Fibroblast of lung (primary cell): ENCODE measurements at regions not wholly inside any gene's neighbourhood (a gene's known extent, or its start where the extent isn't known, plus 50 kb on each side); places are given as distances from the start of the nearest gene placed in this dataset.

Source experiments
- DNase-seq, 2 donors: peaks; one replicate each; pipeline versions ENCODE4 v3.0.0 to v3.0.0-alpha.2; 2010; ENCODE audit warnings: low read depth in 2 of 2
- H2AFZ ChIP-seq: 2 replicates; pipeline ENCODE4 v1.5.1; 2012; ENCODE audit warnings: low read length, control low read depth, inconsistent platforms
- H3K27ac ChIP-seq: 2 replicates; pipeline ENCODE4 v1.5.1; 2011; ENCODE audit warnings: low read length, control low read depth; ENCODE audit not compliant: insufficient read depth
- H3K27me3 ChIP-seq: 2 replicates; pipeline ENCODE4 v1.5.1; 2011; ENCODE audit warnings: mild to moderate bottlenecking, low read length; ENCODE audit not compliant: control insufficient read depth, insufficient read depth
- H3K36me3 ChIP-seq: 2 replicates; pipeline ENCODE4 v1.5.1; 2011; ENCODE audit warnings: low read length; ENCODE audit not compliant: control insufficient read depth, insufficient read depth
- H3K4me1 ChIP-seq: 2 replicates; pipeline ENCODE4 v1.5.1; 2011; ENCODE audit warnings: low read length; ENCODE audit not compliant: control insufficient read depth, insufficient read depth; ENCODE audit errors: extremely low read depth
- H3K4me2 ChIP-seq: 2 replicates; pipeline ENCODE4 v1.5.1; 2011; ENCODE audit warnings: low read length, control low read depth; ENCODE audit not compliant: insufficient read depth; ENCODE audit errors: extremely low read depth
- H3K4me3 ChIP-seq, 4 experiments: fragments of 200-600 bp in 1 of 4; sonication (generic) in 1 of 4; replicated peaks in 1 of 4; 2 replicates each; pipeline ENCODE4 v1.5.1; 2011 to 2016; ENCODE audit warnings: low read length in 4 of 4, low read depth in 3 of 4, mild to moderate bottlenecking in 3 of 4, control low read depth in 2 of 4, inconsistent platforms in 1 of 4, mixed read lengths in 1 of 4; ENCODE audit not compliant: insufficient read depth in 1 of 4; ENCODE audit errors: control extremely low read depth in 1 of 4
- H3K79me2 ChIP-seq: 2 replicates; pipeline ENCODE4 v1.5.1; 2012; ENCODE audit warnings: mild to moderate bottlenecking, low read length, inconsistent platforms; ENCODE audit not compliant: control insufficient read depth, insufficient read depth
- H3K9ac ChIP-seq: 2 replicates; pipeline ENCODE4 v1.5.1; 2011; ENCODE audit warnings: mild to moderate bottlenecking, low read length, control low read depth; ENCODE audit not compliant: insufficient read depth
- H3K9me3 ChIP-seq: 2 replicates; pipeline ENCODE4 v1.5.1; 2012; ENCODE audit warnings: low read depth, low read length; ENCODE audit not compliant: control insufficient read depth, insufficient read depth
- H4K20me1 ChIP-seq: 2 replicates; pipeline ENCODE4 v1.5.1; 2011; ENCODE audit warnings: low read length; ENCODE audit not compliant: control insufficient read depth, insufficient read depth; ENCODE audit errors: extremely low read depth
- EZH2 ChIP-seq: IDR thresholded peaks from 2 replicates; pipeline ENCODE4 v1.5.1; 2012; ENCODE audit warnings: low read length, control low read depth, mild to moderate bottlenecking; ENCODE audit errors: missing control alignments
- TF ChIP-seq, protein P1 (sequence below), 2 donors: IDR thresholded peaks in 1 of 2; conservative IDR thresholded peaks in 1 of 2; 1 replicate in 1 of 2; 2 replicates in 1 of 2; pipeline ENCODE4 v1.5.1; 2011 to 2012; ENCODE audit warnings: low read length in 2 of 2, control low read depth in 1 of 2, inconsistent platforms in 1 of 2, low read depth in 1 of 2, mild to moderate bottlenecking in 1 of 2

GRCh38 chr19:30074741-30075715 lies 133.0 kb downstream of the URI1 start:
- no peaks in the 10 kb centered on the region for H3K79me2 ChIP-seq
- H3K9ac ChIP-seq: no peak overlapping the region
- H3K4me3 ChIP-seq: no peak overlapping the region
- H4K20me1 ChIP-seq: no peaks in the 10 kb centered on the region
- no peaks in the 10 kb centered on the region for H3K27me3 ChIP-seq
- H3K9me3 ChIP-seq: no peaks in the 10 kb centered on the region
- H3K4me1 ChIP-seq: no peaks in the 10 kb centered on the region
- H2AFZ ChIP-seq: no peak overlapping the region
- DNase-seq: peak in 1 of 2 donors; percentile 5
- H3K4me2 ChIP-seq: no peak overlapping the region
- H3K36me3 ChIP-seq: no peaks in the 10 kb centered on the region
- no peak overlapping the region for H3K27ac ChIP-seq
- TF ChIP-seq, protein P1, sequence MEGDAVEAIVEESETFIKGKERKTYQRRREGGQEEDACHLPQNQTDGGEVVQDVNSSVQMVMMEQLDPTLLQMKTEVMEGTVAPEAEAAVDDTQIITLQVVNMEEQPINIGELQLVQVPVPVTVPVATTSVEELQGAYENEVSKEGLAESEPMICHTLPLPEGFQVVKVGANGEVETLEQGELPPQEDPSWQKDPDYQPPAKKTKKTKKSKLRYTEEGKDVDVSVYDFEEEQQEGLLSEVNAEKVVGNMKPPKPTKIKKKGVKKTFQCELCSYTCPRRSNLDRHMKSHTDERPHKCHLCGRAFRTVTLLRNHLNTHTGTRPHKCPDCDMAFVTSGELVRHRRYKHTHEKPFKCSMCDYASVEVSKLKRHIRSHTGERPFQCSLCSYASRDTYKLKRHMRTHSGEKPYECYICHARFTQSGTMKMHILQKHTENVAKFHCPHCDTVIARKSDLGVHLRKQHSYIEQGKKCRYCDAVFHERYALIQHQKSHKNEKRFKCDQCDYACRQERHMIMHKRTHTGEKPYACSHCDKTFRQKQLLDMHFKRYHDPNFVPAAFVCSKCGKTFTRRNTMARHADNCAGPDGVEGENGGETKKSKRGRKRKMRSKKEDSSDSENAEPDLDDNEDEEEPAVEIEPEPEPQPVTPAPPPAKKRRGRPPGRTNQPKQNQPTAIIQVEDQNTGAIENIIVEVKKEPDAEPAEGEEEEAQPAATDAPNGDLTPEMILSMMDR (conservative IDR thresholded peaks at IDR 0.05 in 1 of 2, IDR thresholded peaks at IDR 0.05 in 1 of 2; ENCODE audit: low read depth in 1 of 2, low read length in 2 of 2): no peak
- no peak for TF ChIP-seq EZH2

DNA sequence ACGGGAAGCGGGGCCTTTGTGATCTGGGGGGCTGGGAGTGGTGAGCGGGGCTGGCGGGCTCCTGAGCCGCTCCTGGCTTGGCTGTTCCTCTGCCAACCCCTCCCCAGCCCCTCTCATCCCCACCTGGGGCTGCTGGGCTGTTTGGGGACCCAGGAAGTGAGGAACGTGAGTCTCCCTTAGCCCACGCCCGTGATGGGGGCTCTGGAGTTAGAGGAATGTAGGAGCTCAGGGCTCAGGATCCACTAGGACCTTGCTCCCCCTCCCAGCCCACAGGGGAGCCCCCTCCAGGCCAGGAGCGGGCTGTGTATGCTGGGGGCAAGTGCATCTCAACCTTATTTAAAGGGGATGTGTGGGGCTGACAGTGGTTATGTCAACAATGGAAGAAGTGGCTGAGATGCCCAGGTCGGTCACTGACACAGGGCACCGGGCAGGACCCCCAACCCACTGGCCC lies 134.1 kb downstream of the URI1 start:
- no peaks in the 10 kb centered on the region for H3K4me1 ChIP-seq
- H3K4me2 ChIP-seq: no peak overlapping the region
- H4K20me1 ChIP-seq: no peaks in the 10 kb centered on the region
- H3K27me3 ChIP-seq: no peaks in the 10 kb centered on the region
- H3K4me3 ChIP-seq: no peak overlapping the region
- no peak overlapping the region for H3K9ac ChIP-seq
- no peaks in the 10 kb centered on the region for H3K9me3 ChIP-seq
- TF ChIP-seq EZH2: no peak
- TF ChIP-seq, protein P1 (conservative IDR thresholded peaks at IDR 0.05 in 1 of 2, IDR thresholded peaks at IDR 0.05 in 1 of 2; ENCODE audit: low read depth in 1 of 2, low read length in 2 of 2): no peak
- DNase-seq: no peak
- no peaks in the 10 kb centered on the region for H3K79me2 ChIP-seq
- H3K27ac ChIP-seq: no peak overlapping the region
- H3K36me3 ChIP-seq: no peaks in the 10 kb centered on the region
- H2AFZ ChIP-seq: no peak overlapping the region

GRCh38 chr19:30076751-30077670 lies 135.0 kb downstream of the URI1 start:
- Histone ChIP-seq H3K9me3 (no peaks in the 10 kb centered on the region), H3K4me2 (no peak overlapping the region), H3K27ac (no peak overlapping the region), H4K20me1 (no peaks in the 10 kb centered on the region), H3K4me3 (no peak overlapping the region), H3K36me3 (no peaks in the 10 kb centered on the region), H3K79me2 (no peaks in the 10 kb centered on the region), H3K9ac (no peak overlapping the region), H2AFZ (no peak overlapping the region), H3K27me3 (no peaks in the 10 kb centered on the region), H3K4me1 (no peaks in the 10 kb centered on the region)
- no peak for TF ChIP-seq EZH2
- TF ChIP-seq, protein P1 (conservative IDR thresholded peaks at IDR 0.05 in 1 of 2, IDR thresholded peaks at IDR 0.05 in 1 of 2; ENCODE audit: low read depth in 1 of 2, low read length in 2 of 2): no peak
- DNase-seq: no peak
